Testis (tissue), 2 donors: ENCODE measurements at regions not wholly inside any gene's neighbourhood (a gene's known extent, or its start where the extent isn't known, plus 50 kb on each side); places are given as distances from the start of the nearest gene placed in this dataset.

Experiments
- DNase-seq: peaks from one replicate; pipeline ENCODE4 v3.0.0-alpha.2; 2019
- H3K27ac ChIP-seq, 2 donors: fragments of 200-600 bp; sonication (generic); one replicate each; pipeline ENCODE4 v1.5.1; 2019
- H3K27me3 ChIP-seq: fragments of 200-600 bp; sonication (generic); one replicate; pipeline ENCODE4 v1.5.1; 2019
- H3K36me3 ChIP-seq: fragments of 200-600 bp; sonication (generic); one replicate; pipeline ENCODE4 v1.5.1; 2017; ENCODE audit warnings: low read depth; ENCODE audit errors: missing control alignments
- H3K4me1 ChIP-seq: fragments of 200-600 bp; sonication (generic); one replicate; pipeline ENCODE4 v1.5.1; 2019
- H3K4me3 ChIP-seq, 2 donors: fragments of 200-600 bp; sonication (generic); one replicate each; pipeline ENCODE4 v1.5.1; 2017 to 2019
- H3K9me3 ChIP-seq: fragments of 200-600 bp; sonication (generic); one replicate; pipeline ENCODE4 v1.5.1; 2017
- POLR2A ChIP-seq: fragments of 450-650 bp; IDR thresholded peaks from one replicate; pipeline ENCODE4 v1.6.1; 2017; ENCODE audit warnings: antibody characterized with exemption, mild to moderate bottlenecking, moderate library complexity
- WGBS, 2 donors: methylation state at CpG; one replicate each; pipeline ENCODE4 v1.1.5; 2018; 5-methylcytosine and 5-hydroxymethylcytosine counted together
- intact Hi-C: fragments of 100-400 bp; cut with DNase I; formaldehyde crosslinking; loops from one replicate; pipeline ENCODE4 v1.15.1; 2023; ENCODE audit warnings: low total_unique reads
- TF ChIP-seq, protein P1 (sequence below), 3 experiments: fragments of 450-650 bp in 2 of 3; fragments of 200-600 bp in 1 of 3; sonication (generic) in 1 of 3; IDR thresholded peaks; one replicate each; pipeline ENCODE4 v1.5.1; 2016 to 2019; ENCODE audit warnings: antibody characterized with exemption in 3 of 3, mild to moderate bottlenecking in 2 of 3, moderate library complexity in 1 of 3

DNA sequence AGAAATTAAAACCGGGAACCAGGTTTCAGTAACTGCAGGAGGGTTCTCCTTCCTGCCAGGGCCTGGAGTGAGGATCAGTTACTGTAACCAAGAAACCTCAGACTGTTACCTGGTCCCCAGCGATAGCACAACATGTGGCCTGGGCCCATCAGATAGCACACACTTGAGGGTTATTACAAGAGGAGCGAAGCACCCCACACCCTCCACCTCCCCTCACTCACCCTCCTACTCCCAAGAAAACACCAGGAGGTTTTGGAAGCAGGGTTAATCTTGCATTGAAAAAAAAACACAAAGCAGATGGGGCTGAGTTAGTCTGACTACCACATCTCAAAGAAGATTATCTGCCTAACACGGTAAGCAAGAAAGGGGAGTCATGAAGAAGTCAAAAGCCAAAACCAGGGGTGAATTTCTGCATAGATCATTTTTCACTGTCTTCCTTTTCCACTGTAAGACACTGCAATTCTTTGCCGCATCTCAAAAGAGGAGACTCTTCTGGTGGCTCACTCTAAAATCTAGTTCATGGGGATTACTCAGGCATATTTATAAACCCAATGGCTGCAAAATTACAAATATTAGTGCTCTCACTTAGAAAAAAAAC, 75.9 kb upstream of the DOCK9 start:
- no peak for DNase-seq
- Histone ChIP-seq H3K27me3 (no peaks in the 10 kb centered on the region), H3K4me1 (no peaks in the 10 kb centered on the region), H3K4me3 (no peak overlapping the region), H3K27ac (no peak overlapping the region), H3K9me3 (no peaks in the 10 kb centered on the region), H3K36me3 (no peaks in the 10 kb centered on the region)
- WGBS, 2 donors: 75 to 86% methylated on average over 5 of the region's 5 CpGs
- TF ChIP-seq POLR2A: no peak
- TF ChIP-seq, protein P1, sequence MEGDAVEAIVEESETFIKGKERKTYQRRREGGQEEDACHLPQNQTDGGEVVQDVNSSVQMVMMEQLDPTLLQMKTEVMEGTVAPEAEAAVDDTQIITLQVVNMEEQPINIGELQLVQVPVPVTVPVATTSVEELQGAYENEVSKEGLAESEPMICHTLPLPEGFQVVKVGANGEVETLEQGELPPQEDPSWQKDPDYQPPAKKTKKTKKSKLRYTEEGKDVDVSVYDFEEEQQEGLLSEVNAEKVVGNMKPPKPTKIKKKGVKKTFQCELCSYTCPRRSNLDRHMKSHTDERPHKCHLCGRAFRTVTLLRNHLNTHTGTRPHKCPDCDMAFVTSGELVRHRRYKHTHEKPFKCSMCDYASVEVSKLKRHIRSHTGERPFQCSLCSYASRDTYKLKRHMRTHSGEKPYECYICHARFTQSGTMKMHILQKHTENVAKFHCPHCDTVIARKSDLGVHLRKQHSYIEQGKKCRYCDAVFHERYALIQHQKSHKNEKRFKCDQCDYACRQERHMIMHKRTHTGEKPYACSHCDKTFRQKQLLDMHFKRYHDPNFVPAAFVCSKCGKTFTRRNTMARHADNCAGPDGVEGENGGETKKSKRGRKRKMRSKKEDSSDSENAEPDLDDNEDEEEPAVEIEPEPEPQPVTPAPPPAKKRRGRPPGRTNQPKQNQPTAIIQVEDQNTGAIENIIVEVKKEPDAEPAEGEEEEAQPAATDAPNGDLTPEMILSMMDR (IDR thresholded peaks at IDR 0.05): no peak
- intact Hi-C loops: no loop called here

DNA sequence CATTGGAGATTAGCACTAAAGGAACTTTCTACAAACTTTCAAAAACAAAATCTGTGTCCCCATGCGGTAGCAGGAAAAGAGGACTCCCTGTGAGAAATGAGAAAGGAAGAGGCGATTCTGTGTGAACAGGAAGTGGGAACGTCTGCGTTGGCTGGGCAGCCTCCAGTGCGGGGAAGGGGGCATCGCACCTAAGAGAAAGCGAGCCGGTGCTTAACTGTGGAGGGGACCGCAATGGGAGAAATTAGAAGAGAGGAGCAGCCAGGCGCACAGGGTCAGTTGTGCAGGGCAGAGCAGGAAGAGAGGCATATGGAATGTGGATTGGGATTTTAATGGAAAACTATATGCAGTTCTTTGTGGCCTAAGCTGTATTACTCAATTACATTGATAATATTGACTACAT, 77.4 kb upstream of the DOCK9 start:
- intact Hi-C loops: no loop called here
- 75 to 83% methylated on average over 10 of the region's 10 CpGs for WGBS, 2 donors
- DNase-seq: no peak
- no peak overlapping the region for H3K27ac ChIP-seq
- H3K4me3 ChIP-seq: no peak overlapping the region
- no peaks in the 10 kb centered on the region for H3K27me3 ChIP-seq
- no peaks in the 10 kb centered on the region for H3K4me1 ChIP-seq
- no peaks in the 10 kb centered on the region for H3K9me3 ChIP-seq
- TF ChIP-seq POLR2A: no peak
- no peaks in the 10 kb centered on the region for H3K36me3 ChIP-seq

DNA sequence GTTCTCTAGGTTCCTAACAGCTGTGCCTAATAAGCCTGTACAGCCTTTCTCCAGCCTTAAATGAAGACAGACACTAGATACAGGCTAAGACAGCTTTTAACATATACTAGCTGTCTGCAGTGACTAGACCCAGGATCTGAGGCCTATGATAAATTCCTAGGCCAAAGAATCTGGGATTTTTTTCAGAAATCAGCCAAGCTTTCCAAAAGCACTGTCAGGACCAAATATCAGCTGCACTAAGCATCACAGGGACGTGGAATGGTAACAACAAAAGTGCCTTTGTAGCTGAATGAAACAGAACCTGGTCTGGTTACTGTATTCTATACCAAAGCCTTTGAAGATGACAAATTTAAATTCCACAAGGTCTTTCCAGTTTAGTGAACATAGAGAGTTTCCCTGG, 77.9 kb upstream of the DOCK9 start:
- DNase-seq: no peak
- intact Hi-C loops: no loop called here
- WGBS, 2 donors: 76% methylated on average over 1 of the region's 1 CpG
- Histone ChIP-seq H3K36me3 (no peaks in the 10 kb centered on the region), H3K27me3 (no peaks in the 10 kb centered on the region), H3K4me3 (no peak overlapping the region), H3K27ac (no peak overlapping the region), H3K4me1 (no peaks in the 10 kb centered on the region), H3K9me3 (no peaks in the 10 kb centered on the region)
- TF ChIP-seq, protein P1 (IDR thresholded peaks at IDR 0.05): no peak
- TF ChIP-seq POLR2A: no peak

DNA sequence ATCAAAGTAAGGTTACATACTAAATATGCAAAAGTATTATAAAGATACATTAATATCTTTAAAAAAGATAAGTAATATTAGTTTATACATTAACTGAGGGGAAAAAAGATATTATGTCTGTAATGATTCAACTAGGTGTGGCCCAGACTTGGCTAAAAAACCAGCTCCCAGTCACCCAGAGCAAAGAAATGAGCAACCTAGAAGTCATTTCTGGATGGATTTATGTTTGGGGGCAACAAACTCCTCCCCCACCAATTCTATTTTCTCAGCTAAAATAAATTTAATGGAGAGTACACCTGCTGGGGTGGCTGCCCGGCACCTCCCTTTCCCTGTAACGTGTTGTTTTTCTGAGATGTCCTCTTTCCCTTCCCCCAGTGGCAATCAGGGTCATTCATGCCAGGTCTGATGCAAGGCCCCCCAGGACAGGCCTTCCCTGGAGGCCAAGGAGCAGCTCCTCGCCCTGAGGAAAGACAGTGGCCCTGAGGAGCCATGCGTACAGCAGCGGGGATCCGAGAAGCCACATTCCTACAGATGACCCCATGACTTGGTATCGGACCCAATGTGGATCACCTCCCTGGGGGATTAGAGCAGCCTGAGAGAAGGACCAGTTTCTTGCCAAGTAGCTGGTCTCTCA, 78.6 kb upstream of the DOCK9 start:
- Histone ChIP-seq H3K27ac (no peak overlapping the region), H3K9me3 (no peaks in the 10 kb centered on the region), H3K4me3 (no peak overlapping the region), H3K27me3 (no peaks in the 10 kb centered on the region), H3K4me1 (no peaks in the 10 kb centered on the region), H3K36me3 (no peaks in the 10 kb centered on the region)
- no peak for TF ChIP-seq POLR2A
- TF ChIP-seq, protein P1 (IDR thresholded peaks at IDR 0.05): no peak
- DNase-seq: no peak
- 86 to 89% methylated on average over 7 of the region's 7 CpGs for WGBS, 2 donors
- intact Hi-C loops: no loop called here

DNA sequence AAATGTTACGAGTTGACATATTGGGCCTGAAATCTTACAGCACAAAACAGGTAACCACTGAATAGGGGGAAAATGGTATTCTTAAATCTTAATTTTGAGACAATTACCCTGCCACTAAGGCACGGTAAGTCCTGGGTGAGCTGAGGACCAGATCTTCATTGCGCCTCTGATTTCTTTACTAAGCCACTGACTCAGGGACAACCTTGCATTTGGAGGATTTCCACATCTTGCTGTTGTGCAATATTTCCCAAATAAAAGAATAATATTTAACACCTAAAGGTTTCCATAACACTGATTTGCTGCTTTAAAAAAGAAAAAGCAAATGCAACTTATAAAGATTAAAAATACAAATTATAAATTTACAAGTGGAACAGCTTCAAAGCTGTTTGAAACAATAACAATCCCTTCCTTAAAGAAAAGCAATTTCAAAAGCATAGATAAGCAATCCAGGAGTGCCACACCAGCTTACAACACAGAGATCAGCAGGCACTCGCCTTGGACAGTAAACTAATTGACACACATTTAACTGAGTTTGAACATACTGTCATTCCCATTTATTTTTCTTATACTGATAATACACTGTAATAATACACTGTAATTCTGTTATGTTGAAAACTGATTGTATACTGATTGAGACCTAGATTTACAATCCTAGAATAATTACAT, 79.6 kb upstream of the DOCK9 start:
- Histone ChIP-seq H3K27ac (no peak overlapping the region), H3K4me1 (no peaks in the 10 kb centered on the region), H3K27me3 (no peaks in the 10 kb centered on the region), H3K9me3 (no peaks in the 10 kb centered on the region), H3K36me3 (no peaks in the 10 kb centered on the region), H3K4me3 (no peak overlapping the region)
- no peak for DNase-seq
- 88 to 89% methylated on average over 4 of the region's 4 CpGs for WGBS, 2 donors
- TF ChIP-seq, protein P1 (IDR thresholded peaks at IDR 0.05): no peak
- no peak for TF ChIP-seq POLR2A
- intact Hi-C loops: no loop called here
